ENCODE measurements at regions not wholly inside any gene's neighbourhood (a gene's known extent, or its start where the extent isn't known, plus 50 kb on each side); places are given as distances from the start of the nearest gene placed in this dataset.

GRCh38 chr6:3620389-3620788 lies 131.1 kb downstream of the PXDC1 start:
- TF ChIP-seq, protein P1, sequence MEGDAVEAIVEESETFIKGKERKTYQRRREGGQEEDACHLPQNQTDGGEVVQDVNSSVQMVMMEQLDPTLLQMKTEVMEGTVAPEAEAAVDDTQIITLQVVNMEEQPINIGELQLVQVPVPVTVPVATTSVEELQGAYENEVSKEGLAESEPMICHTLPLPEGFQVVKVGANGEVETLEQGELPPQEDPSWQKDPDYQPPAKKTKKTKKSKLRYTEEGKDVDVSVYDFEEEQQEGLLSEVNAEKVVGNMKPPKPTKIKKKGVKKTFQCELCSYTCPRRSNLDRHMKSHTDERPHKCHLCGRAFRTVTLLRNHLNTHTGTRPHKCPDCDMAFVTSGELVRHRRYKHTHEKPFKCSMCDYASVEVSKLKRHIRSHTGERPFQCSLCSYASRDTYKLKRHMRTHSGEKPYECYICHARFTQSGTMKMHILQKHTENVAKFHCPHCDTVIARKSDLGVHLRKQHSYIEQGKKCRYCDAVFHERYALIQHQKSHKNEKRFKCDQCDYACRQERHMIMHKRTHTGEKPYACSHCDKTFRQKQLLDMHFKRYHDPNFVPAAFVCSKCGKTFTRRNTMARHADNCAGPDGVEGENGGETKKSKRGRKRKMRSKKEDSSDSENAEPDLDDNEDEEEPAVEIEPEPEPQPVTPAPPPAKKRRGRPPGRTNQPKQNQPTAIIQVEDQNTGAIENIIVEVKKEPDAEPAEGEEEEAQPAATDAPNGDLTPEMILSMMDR (IDR thresholded peaks at IDR 0.05), result no peak
- no peak for TF ChIP-seq HMGXB4 (CRISPR knock-in tag; IDR thresholded peaks at IDR 0.05)
- no peak for TF ChIP-seq ARID4B (CRISPR knock-in tag; IDR thresholded peaks at IDR 0.05; ENCODE audit: borderline replicate concordance)

Measured in WTC11 (cell line).